GM19023 (cell line): ENCODE measurements at regions not wholly inside any gene's neighbourhood (a gene's known extent, or its start where the extent isn't known, plus 50 kb on each side); places are given as distances from the start of the nearest gene placed in this dataset.
"Not testable (repeated sequence)": the region's sequence is repeated elsewhere in the genome, so short reads cannot be mapped to it uniquely, and the experiment has no call there.

Experiments
- ATAC-seq: cut with Tn5 transposase; IDR thresholded peaks from one replicate; pipeline ENCODE4 v1.9.1; 2021; ENCODE audit warnings: mild to moderate bottlenecking, moderate library complexity; ENCODE audit not compliant: unreplicated experiment

- ATAC-seq = no peak
Observed at GRCh38 chr9:96133321-96134021, 168.5 kb downstream of the HSD17B3 start.

GRCh38 chr9:96131825-96132224 is 170.2 kb downstream of the HSD17B3 start:
- ATAC-seq = no peak

- no peak for ATAC-seq
Observed at GRCh38 chr9:96130970-96131369, 171.0 kb downstream of the HSD17B3 start.

- ATAC-seq = no peak
Observed at GRCh38 chr9:96129747-96130146, 172.2 kb downstream of the HSD17B3 start.

GRCh38 chr9:96128880-96129279 is 173.1 kb downstream of the HSD17B3 start:
- no peak for ATAC-seq

GRCh38 chr9:96126321-96126881 is 175.6 kb downstream of the HSD17B3 start:
- ATAC-seq = no peak

GRCh38 chr9:96125624-96126023 is 176.4 kb downstream of the HSD17B3 start:
- no peak for ATAC-seq

- ATAC-seq = no peak
Observed at GRCh38 chr9:96122751-96123150, 179.2 kb downstream of the HSD17B3 start.

- no peak for ATAC-seq
Observed at GRCh38 chr9:96122282-96122681, 179.7 kb downstream of the HSD17B3 start.

- ATAC-seq = no peak
Observed at GRCh38 chr9:96121136-96121535, 180.8 kb downstream of the HSD17B3 start.

GRCh38 chr9:96117398-96118080 is 184.4 kb downstream of the HSD17B3 start:
- no peak for ATAC-seq

- no peak for ATAC-seq
Observed at GRCh38 chr9:96116275-96117064, 185.5 kb downstream of the HSD17B3 start.

GRCh38 chr9:96115836-96116235 is 186.1 kb downstream of the HSD17B3 start:
- ATAC-seq = no peak

GRCh38 chr9:96113032-96113431 is 188.9 kb downstream of the HSD17B3 start:
- ATAC-seq = no peak

GRCh38 chr9:96109680-96110351 is 192.2 kb downstream of the HSD17B3 start:
- ATAC-seq = no peak

- ATAC-seq = no peak
Observed at GRCh38 chr9:96108691-96109380, 193.1 kb downstream of the HSD17B3 start.

GRCh38 chr9:96107436-96107835 is 194.5 kb downstream of the HSD17B3 start:
- no peak for ATAC-seq

- no peak for ATAC-seq
Observed at GRCh38 chr9:96100385-96101300, 201.3 kb downstream of the HSD17B3 start.

- ATAC-seq = not testable (repeated sequence)
Observed at GRCh38 chr9:96090630-96091029, 211.3 kb downstream of the HSD17B3 start.
